CD4-positive, CD25-positive, alpha-beta regulatory T cell (primary cell): ENCODE measurements at regions not wholly inside any gene's neighbourhood (a gene's known extent, or its start where the extent isn't known, plus 50 kb on each side); places are given as distances from the start of the nearest gene placed in this dataset.

Experiments used
- ATAC-seq, 2 donors: fragments of 150-1000 bp; cut with Tn5 transposase; one replicate each; pipeline ENCODE4 v1.10.0; 2021; ENCODE audit warnings: low read depth in 2 of 2, moderate number of reproducible peaks in 2 of 2, moderate library complexity in 1 of 2
- DNase-seq, 3 donors: peaks; one replicate each; pipeline versions ENCODE4 v3.0.0 to v3.0.0-alpha.2; 2012 to 2022; ENCODE audit warnings: mixed read lengths in 1 of 3
- H3K27ac ChIP-seq: one replicate; pipeline ENCODE4 v1.7.0; 2013; ENCODE audit warnings: mild to moderate bottlenecking, low read length; ENCODE audit not compliant: insufficient read depth, poor library complexity, severe bottlenecking
- H3K27me3 ChIP-seq: one replicate; pipeline ENCODE4 v1.7.0; 2013; ENCODE audit warnings: low read length; ENCODE audit not compliant: control insufficient read depth, insufficient read depth
- H3K36me3 ChIP-seq: one replicate; pipeline ENCODE4 v1.7.0; 2013; ENCODE audit warnings: mild to moderate bottlenecking, low read length, moderate library complexity; ENCODE audit not compliant: control insufficient read depth, insufficient read depth
- H3K4me1 ChIP-seq: 2 replicates; pipeline ENCODE4 v1.7.0; 2013; ENCODE audit warnings: mild to moderate bottlenecking, low read length; ENCODE audit not compliant: insufficient read depth, control insufficient read depth, poor library complexity, severe bottlenecking
- H3K4me3 ChIP-seq: one replicate; pipeline ENCODE4 v1.7.0; 2013; ENCODE audit warnings: low read depth, mild to moderate bottlenecking, low read length, moderate library complexity
- H3K9me3 ChIP-seq, 2 experiments: 1 replicate in 1 of 2; 2 replicates in 1 of 2; pipeline ENCODE4 v1.7.0; 2013; ENCODE audit warnings: low read length in 2 of 2, mild to moderate bottlenecking in 1 of 2, moderate library complexity in 1 of 2; ENCODE audit not compliant: control insufficient read depth in 2 of 2
- H3K27ac Mint-ChIP-seq, 3 donors: one replicate each; pipeline ENCODE4 v1.8.0; 2020 to 2022; ENCODE audit warnings: mild to moderate bottlenecking in 3 of 3, mixed read lengths in 3 of 3, moderate library complexity in 2 of 3
- H3K27me3 Mint-ChIP-seq: one replicate; pipeline ENCODE4 v1.8.0; 2022; ENCODE audit warnings: mild to moderate bottlenecking, mixed read lengths
- H3K36me3 Mint-ChIP-seq: one replicate; pipeline ENCODE4 v1.8.0; 2020; ENCODE audit warnings: mixed read lengths
- H3K4me1 Mint-ChIP-seq, 4 donors: one replicate each; pipeline ENCODE4 v1.8.0; 2020 to 2022; ENCODE audit warnings: mixed read lengths in 4 of 4, mild to moderate bottlenecking in 1 of 4
- H3K4me3 Mint-ChIP-seq, 4 donors: one replicate each; pipeline ENCODE4 v1.8.0; 2020 to 2022; ENCODE audit warnings: mild to moderate bottlenecking in 4 of 4, mixed read lengths in 4 of 4, moderate library complexity in 3 of 4
- H3K9me3 Mint-ChIP-seq, 7 donors: one replicate each; pipeline ENCODE4 v1.8.0; 2020 to 2022; ENCODE audit warnings: mixed read lengths in 7 of 7, mild to moderate bottlenecking in 3 of 7, moderate library complexity in 2 of 7

- Histone ChIP-seq H3K27me3 (no peaks in the 10 kb centered on the region), H3K36me3 (no peaks in the 10 kb centered on the region), H3K4me1 (no peaks in the 10 kb centered on the region), H3K4me3 (no peak overlapping the region), H3K9me3 (no peaks in the 10 kb centered on the region), H3K27ac (no peak overlapping the region)
- no peak overlapping the region for H3K4me3 Mint-ChIP-seq
- peaks cover 0 to 7% (median 0%) of the 10 kb centered on the region in 4 donors for H3K4me1 Mint-ChIP-seq
- peaks cover 0 to 4% (median 1%) of the 10 kb centered on the region in 7 donors for H3K9me3 Mint-ChIP-seq
- no peak for DNase-seq
- no peaks in the 10 kb centered on the region for H3K36me3 Mint-ChIP-seq
- no peak overlapping the region for H3K27ac Mint-ChIP-seq
- no peak for ATAC-seq
- no peaks in the 10 kb centered on the region for H3K27me3 Mint-ChIP-seq
Measured at GRCh38 chr18:56127322-56128099, 510.9 kb downstream of the TXNL1 start.

- H3K27ac ChIP-seq, result no peak overlapping the region
- DNase-seq (no peak), ATAC-seq (no peak)
- H3K36me3 ChIP-seq, result no peaks in the 10 kb centered on the region
- no peaks in the 10 kb centered on the region for H3K9me3 ChIP-seq
- no peak overlapping the region for H3K4me3 Mint-ChIP-seq
- H3K4me1 Mint-ChIP-seq, result peaks cover 0 to 7% (median 0%) of the 10 kb centered on the region in 4 donors
- no peaks in the 10 kb centered on the region for H3K4me1 ChIP-seq
- no peak overlapping the region for H3K27ac Mint-ChIP-seq
- H3K27me3 Mint-ChIP-seq, result no peaks in the 10 kb centered on the region
- no peak overlapping the region for H3K4me3 ChIP-seq
- no peaks in the 10 kb centered on the region for H3K27me3 ChIP-seq
- no peaks in the 10 kb centered on the region for H3K36me3 Mint-ChIP-seq
- H3K9me3 Mint-ChIP-seq, result peaks cover 0 to 6% (median 3%) of the 10 kb centered on the region in 7 donors
Measured at GRCh38 chr18:56124186-56124585, 514.2 kb downstream of the TXNL1 start.

- no peaks in the 10 kb centered on the region for H3K36me3 Mint-ChIP-seq
- no peak overlapping the region for H3K27ac ChIP-seq
- no peak for DNase-seq
- H3K9me3 Mint-ChIP-seq, result peaks cover 0 to 7% (median 2%) of the 10 kb centered on the region in 7 donors
- H3K27me3 Mint-ChIP-seq, result no peaks in the 10 kb centered on the region
- no peaks in the 10 kb centered on the region for H3K36me3 ChIP-seq
- no peak overlapping the region for H3K4me3 Mint-ChIP-seq
- H3K9me3 ChIP-seq, result no peaks in the 10 kb centered on the region
- no peak overlapping the region for H3K4me3 ChIP-seq
- no peak overlapping the region for H3K27ac Mint-ChIP-seq
- no peaks in the 10 kb centered on the region for H3K27me3 ChIP-seq
- no peak for ATAC-seq
- peaks cover 0 to 7% (median 0%) of the 10 kb centered on the region in 4 donors for H3K4me1 Mint-ChIP-seq
- no peaks in the 10 kb centered on the region for H3K4me1 ChIP-seq
Measured at GRCh38 chr18:56121669-56122068, 516.7 kb downstream of the TXNL1 start.

GRCh38 chr18:56120782-56121181 lies 517.6 kb downstream of the TXNL1 start:
- H3K27ac Mint-ChIP-seq, result no peak overlapping the region
- H3K4me3 ChIP-seq, result no peak overlapping the region
- no peak overlapping the region for H3K4me3 Mint-ChIP-seq
- H3K27me3 Mint-ChIP-seq, result no peaks in the 10 kb centered on the region
- peaks cover 0 to 6% (median 2%) of the 10 kb centered on the region in 7 donors for H3K9me3 Mint-ChIP-seq
- H3K36me3 ChIP-seq, result no peaks in the 10 kb centered on the region
- no peaks in the 10 kb centered on the region for H3K36me3 Mint-ChIP-seq
- no peaks in the 10 kb centered on the region for H3K27me3 ChIP-seq
- DNase-seq (no peak), ATAC-seq (no peak)
- H3K9me3 ChIP-seq, result peaks cover 0 to 1% of the 10 kb centered on the region in 2 experiments
- no peaks in the 10 kb centered on the region for H3K4me1 ChIP-seq
- peaks cover 0 to 7% (median 0%) of the 10 kb centered on the region in 4 donors for H3K4me1 Mint-ChIP-seq
- H3K27ac ChIP-seq, result no peak overlapping the region

- no peak overlapping the region for H3K4me3 Mint-ChIP-seq
- H3K27ac Mint-ChIP-seq, result no peak overlapping the region
- Histone ChIP-seq H3K9me3 (peaks cover 0 to 6% of the 10 kb centered on the region in 2 experiments), H3K36me3 (no peaks in the 10 kb centered on the region), H3K27me3 (no peaks in the 10 kb centered on the region), H3K27ac (no peak overlapping the region), H3K4me1 (no peaks in the 10 kb centered on the region), H3K4me3 (no peak overlapping the region)
- DNase-seq (no peak), ATAC-seq (no peak)
- H3K4me1 Mint-ChIP-seq, result peaks cover 0 to 7% (median 0%) of the 10 kb centered on the region in 4 donors
- peaks cover 0 to 6% (median 2%) of the 10 kb centered on the region in 7 donors for H3K9me3 Mint-ChIP-seq
- H3K27me3 Mint-ChIP-seq, result no peaks in the 10 kb centered on the region
- no peaks in the 10 kb centered on the region for H3K36me3 Mint-ChIP-seq
Measured at GRCh38 chr18:56119681-56120080, 518.7 kb downstream of the TXNL1 start.

- H3K27me3 Mint-ChIP-seq, result no peaks in the 10 kb centered on the region
- H3K36me3 ChIP-seq, result no peaks in the 10 kb centered on the region
- DNase-seq (no peak), ATAC-seq (no peak)
- H3K4me3 ChIP-seq, result no peak overlapping the region
- peaks cover 0 to 6% (median 3%) of the 10 kb centered on the region in 7 donors for H3K9me3 Mint-ChIP-seq
- peaks cover 0 to 6% of the 10 kb centered on the region in 2 experiments for H3K9me3 ChIP-seq
- H3K27me3 ChIP-seq, result no peaks in the 10 kb centered on the region
- H3K27ac Mint-ChIP-seq, result no peak overlapping the region
- no peaks in the 10 kb centered on the region for H3K4me1 Mint-ChIP-seq
- H3K4me1 ChIP-seq, result no peaks in the 10 kb centered on the region
- no peak overlapping the region for H3K4me3 Mint-ChIP-seq
- H3K36me3 Mint-ChIP-seq, result no peaks in the 10 kb centered on the region
- H3K27ac ChIP-seq, result no peak overlapping the region
Measured at GRCh38 chr18:56118422-56118821, 520.0 kb downstream of the TXNL1 start.

GRCh38 chr18:56115071-56116015 lies 523.0 kb downstream of the TXNL1 start:
- Histone ChIP-seq H3K27me3 (no peaks in the 10 kb centered on the region), H3K27ac (no peak overlapping the region), H3K9me3 (peaks cover 0 to 6% of the 10 kb centered on the region in 2 experiments), H3K4me3 (no peak overlapping the region), H3K4me1 (no peaks in the 10 kb centered on the region), H3K36me3 (no peaks in the 10 kb centered on the region)
- ATAC-seq, result no peak
- H3K36me3 Mint-ChIP-seq, result no peaks in the 10 kb centered on the region
- no peak overlapping the region for H3K27ac Mint-ChIP-seq
- H3K27me3 Mint-ChIP-seq, result no peaks in the 10 kb centered on the region
- peaks cover 0 to 2% (median 0%) of the 10 kb centered on the region in 4 donors for H3K4me1 Mint-ChIP-seq
- DNase-seq, result no peak
- H3K9me3 Mint-ChIP-seq, result peaks cover 0 to 7% (median 3%) of the 10 kb centered on the region in 7 donors
- H3K4me3 Mint-ChIP-seq, result no peak overlapping the region
